ENCODE measurements at regions not wholly inside any gene's neighbourhood (a gene's known extent, or its start where the extent isn't known, plus 50 kb on each side); places are given as distances from the start of the nearest gene placed in this dataset.

DNA sequence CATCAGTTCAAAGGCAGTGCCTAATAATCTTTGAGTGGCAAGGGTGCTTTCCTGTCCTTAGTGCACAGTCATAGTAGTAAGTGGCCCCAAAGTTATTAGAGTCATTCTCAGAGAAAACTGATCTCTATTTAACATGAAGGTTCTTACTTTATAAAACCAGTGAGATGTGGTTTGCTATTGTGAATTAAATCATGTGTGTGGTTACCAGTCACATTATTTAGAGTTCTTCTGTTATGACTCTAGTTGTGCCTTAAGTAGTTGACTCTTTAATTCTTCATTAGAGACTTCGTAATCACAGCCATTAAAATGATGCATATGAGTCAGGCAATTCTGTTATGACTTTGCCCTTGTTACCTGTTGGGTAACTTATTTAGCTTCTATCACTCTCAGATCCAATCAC lies 1392.9 kb upstream of the ACVR2A start (continued):
- TF ChIP-seq TCF7L2 (IDR thresholded peaks at IDR 0.05; ENCODE audit: borderline replicate concordance, extremely low read depth, insufficient read depth, insufficient read length) (no peak), EZH2phosphoT487 (IDR thresholded peaks at IDR 0.05; ENCODE audit: borderline replicate concordance) (no peak)
- TF ChIP-seq, protein P1, sequence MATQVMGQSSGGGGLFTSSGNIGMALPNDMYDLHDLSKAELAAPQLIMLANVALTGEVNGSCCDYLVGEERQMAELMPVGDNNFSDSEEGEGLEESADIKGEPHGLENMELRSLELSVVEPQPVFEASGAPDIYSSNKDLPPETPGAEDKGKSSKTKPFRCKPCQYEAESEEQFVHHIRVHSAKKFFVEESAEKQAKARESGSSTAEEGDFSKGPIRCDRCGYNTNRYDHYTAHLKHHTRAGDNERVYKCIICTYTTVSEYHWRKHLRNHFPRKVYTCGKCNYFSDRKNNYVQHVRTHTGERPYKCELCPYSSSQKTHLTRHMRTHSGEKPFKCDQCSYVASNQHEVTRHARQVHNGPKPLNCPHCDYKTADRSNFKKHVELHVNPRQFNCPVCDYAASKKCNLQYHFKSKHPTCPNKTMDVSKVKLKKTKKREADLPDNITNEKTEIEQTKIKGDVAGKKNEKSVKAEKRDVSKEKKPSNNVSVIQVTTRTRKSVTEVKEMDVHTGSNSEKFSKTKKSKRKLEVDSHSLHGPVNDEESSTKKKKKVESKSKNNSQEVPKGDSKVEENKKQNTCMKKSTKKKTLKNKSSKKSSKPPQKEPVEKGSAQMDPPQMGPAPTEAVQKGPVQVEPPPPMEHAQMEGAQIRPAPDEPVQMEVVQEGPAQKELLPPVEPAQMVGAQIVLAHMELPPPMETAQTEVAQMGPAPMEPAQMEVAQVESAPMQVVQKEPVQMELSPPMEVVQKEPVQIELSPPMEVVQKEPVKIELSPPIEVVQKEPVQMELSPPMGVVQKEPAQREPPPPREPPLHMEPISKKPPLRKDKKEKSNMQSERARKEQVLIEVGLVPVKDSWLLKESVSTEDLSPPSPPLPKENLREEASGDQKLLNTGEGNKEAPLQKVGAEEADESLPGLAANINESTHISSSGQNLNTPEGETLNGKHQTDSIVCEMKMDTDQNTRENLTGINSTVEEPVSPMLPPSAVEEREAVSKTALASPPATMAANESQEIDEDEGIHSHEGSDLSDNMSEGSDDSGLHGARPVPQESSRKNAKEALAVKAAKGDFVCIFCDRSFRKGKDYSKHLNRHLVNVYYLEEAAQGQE (IDR thresholded peaks at IDR 0.05; ENCODE audit: low read depth): no peak

GRCh38 chr2:146450131-146450530 lies 1394.7 kb upstream of the ACVR2A start:
- no peak overlapping the region for H3K4me2 ChIP-seq (ENCODE audit: low read length)
- H3K9me2 ChIP-seq (ENCODE audit: insufficient read depth): no peaks in the 10 kb centered on the region
- no peaks in the 10 kb centered on the region for H3K4me1 ChIP-seq (ENCODE audit: control insufficient read depth in 1 of 2, insufficient read depth in 2 of 2, low read length in 2 of 2)
- intact Hi-C loops (cut with micrococcal nuclease): no loop called here
- ChIA-PET RAD21 (ENCODE audit: low non-redundant PET in 1 of 2, low total read pairs in 2 of 2, uncharacterized antibody in 2 of 2, unreplicated experiment in 2 of 2) (no interaction called here), CTCF (no interaction called here), POLR2A (no interaction called here)
- no peak overlapping the region for H3K4me3 ChIP-seq (replicated peaks in 1 of 2; ENCODE audit: low read depth in 1 of 2, low read length in 2 of 2)
- no peaks in the 10 kb centered on the region for H3K9me3 ChIP-seq (ENCODE audit: control insufficient read depth in 1 of 2, insufficient read depth in 1 of 2, low read depth in 1 of 2, low read length in 2 of 2)
- no peaks in the 10 kb centered on the region for H3K79me2 ChIP-seq (ENCODE audit: insufficient read depth, low read length)
- TF ChIP-seq ZFX (IDR thresholded peaks at IDR 0.05) (no peak), SP1 (IDR thresholded peaks at IDR 0.05; ENCODE audit: low read depth) (no peak), YY1 (IDR thresholded peaks at IDR 0.05; ENCODE audit: extremely low read depth, insufficient replicate concordance, low read depth, low read length) (no peak), CBX3 (IDR thresholded peaks at IDR 0.05; ENCODE audit: low read depth) (no peak), TCF7L2 (IDR thresholded peaks at IDR 0.05; ENCODE audit: borderline replicate concordance, extremely low read depth, insufficient read depth, insufficient read length) (no peak), POLR2A (IDR thresholded peaks at IDR 0.05; ENCODE audit: borderline replicate concordance, extremely low read depth, insufficient read depth, insufficient read length) (no peak), POLR2AphosphoS5 (IDR thresholded peaks at IDR 0.05; ENCODE audit: low read depth, low read length) (no peak), CTCF (IDR thresholded peaks at IDR 0.05 in 2 of 3, conservative IDR thresholded peaks at IDR 0.05 in 1 of 3; ENCODE audit: borderline replicate concordance in 1 of 3, insufficient read depth in 1 of 3, low read depth in 2 of 3, low read length in 2 of 3) (no peak), RAD21 (IDR thresholded peaks at IDR 0.05; ENCODE audit: low read depth) (no peak), SRF (IDR thresholded peaks at IDR 0.05; ENCODE audit: low read depth) (no peak)
- TF ChIP-seq, protein P2, sequence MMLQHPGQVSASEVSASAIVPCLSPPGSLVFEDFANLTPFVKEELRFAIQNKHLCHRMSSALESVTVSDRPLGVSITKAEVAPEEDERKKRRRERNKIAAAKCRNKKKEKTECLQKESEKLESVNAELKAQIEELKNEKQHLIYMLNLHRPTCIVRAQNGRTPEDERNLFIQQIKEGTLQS (IDR thresholded peaks at IDR 0.05): no peak
- H4K20me1 ChIP-seq (ENCODE audit: insufficient read depth): no peaks in the 10 kb centered on the region
- no peaks in the 10 kb centered on the region for H3K27me3 ChIP-seq (ENCODE audit: insufficient read depth, low read length)
- DNase-seq (ENCODE audit: low read depth, low spot score) (no peak), ATAC-seq (no peak)
- no peaks in the 10 kb centered on the region for H3K36me3 ChIP-seq (ENCODE audit: control insufficient read depth in 1 of 2, insufficient read depth in 2 of 2, low read length in 2 of 2)
- no peak overlapping the region for H3K27ac ChIP-seq (ENCODE audit: low read depth, low read length)
- H2AFZ ChIP-seq (ENCODE audit: low read depth, low read length, poor library complexity, severe bottlenecking): no peak overlapping the region
- H3K9ac ChIP-seq (ENCODE audit: low read length): no peak overlapping the region
- no TSS peak for BruUV-seq (replicated peaks)
